IMR-90 (cell line): ENCODE measurements at regions not wholly inside any gene's neighbourhood (a gene's known extent, or its start where the extent isn't known, plus 50 kb on each side); places are given as distances from the start of the nearest gene placed in this dataset.

ENCODE experiments used
- ATAC-seq: fragments of 200-7000 bp; cut with Tn5 transposase; 2 replicates; pipeline ENCODE4 v1.9.1; 2020; ENCODE audit warnings: low read depth, mild to moderate bottlenecking, moderate library complexity
- BruUV-seq: library from RNA; stranded (reverse); fragments of 400-500 nt; replicated peaks from 2 replicates; lab custom pipeline; 2021; lab: Mats Ljungman, UMichigan
- CTCF ChIA-PET: fragments of 300-600 bp; formaldehyde crosslinking; extraction: SDS; loops from one replicate; lab custom pipeline; 2021; ENCODE audit warnings: antibody characterized with exemption; lab: Yijun Ruan, JAX
- POLR2A ChIA-PET: fragments of 300-600 bp; sonication (Branson Sonifier 250); formaldehyde crosslinking; loops from one replicate; lab custom pipeline; 2022; ENCODE audit warnings: antibody characterized with exemption; ENCODE audit not compliant: unreplicated experiment; lab: Charles Lee
- DNase-seq: peaks from one replicate; pipeline ENCODE4 v3.0.0; 2013
- H2AFZ ChIP-seq: replicated peaks from 2 replicates; pipeline ENCODE3; 2013; ENCODE audit warnings: low read length, mild to moderate bottlenecking; ENCODE audit not compliant: poor library complexity
- H2AK5ac ChIP-seq: 2 replicates; pipeline ENCODE4 v1.6.1; 2013; ENCODE audit warnings: low read depth, low read length, inconsistent platforms
- H2AK9ac ChIP-seq: replicated peaks from 2 replicates; pipeline ENCODE3; 2013; ENCODE audit warnings: mild to moderate bottlenecking, low read depth, low read length, moderate library complexity; ENCODE audit not compliant: poor library complexity
- H2BK120ac ChIP-seq: 2 replicates; pipeline ENCODE4 v1.6.1; 2013; ENCODE audit warnings: low read depth, low read length, inconsistent platforms
- H2BK15ac ChIP-seq: 3 replicates; pipeline ENCODE4 v1.6.1; 2013; ENCODE audit warnings: low read depth, low read length, inconsistent platforms
- H2BK20ac ChIP-seq: 2 replicates; pipeline ENCODE4 v1.6.1; 2013; ENCODE audit warnings: low read depth, mild to moderate bottlenecking, inconsistent platforms, low read length, moderate library complexity
- H2BK5ac ChIP-seq: 2 replicates; pipeline ENCODE4 v1.6.1; 2013; ENCODE audit warnings: mild to moderate bottlenecking, low read depth, low read length, inconsistent platforms; ENCODE audit not compliant: poor library complexity, severe bottlenecking
- H3K14ac ChIP-seq: replicated peaks from 2 replicates; pipeline ENCODE4 v1.6.1; 2013; ENCODE audit warnings: low read depth, low read length, inconsistent platforms
- H3K18ac ChIP-seq: 2 replicates; pipeline ENCODE4 v1.6.1; 2013; ENCODE audit warnings: low read depth, low read length, control low read depth
- H3K23ac ChIP-seq: 2 replicates; pipeline ENCODE4 v1.6.1; 2013; ENCODE audit warnings: low read depth, low read length, inconsistent platforms
- H3K27ac ChIP-seq: 2 replicates; pipeline ENCODE4 v1.5.1; 2013; ENCODE audit warnings: mild to moderate bottlenecking, control low read depth, low read length; ENCODE audit not compliant: insufficient read depth
- H3K27me3 ChIP-seq: 2 replicates; pipeline ENCODE4 v1.6.1; 2013; ENCODE audit warnings: low read length; ENCODE audit not compliant: control insufficient read depth, insufficient read depth
- H3K36me3 ChIP-seq: 2 replicates; pipeline ENCODE4 v1.6.1; 2013; ENCODE audit warnings: low read length, mixed read lengths; ENCODE audit not compliant: control insufficient read depth, insufficient read depth
- H3K4ac ChIP-seq: 2 replicates; pipeline ENCODE4 v1.6.1; 2013; ENCODE audit warnings: low read depth, low read length, inconsistent platforms
- H3K4me1 ChIP-seq: 2 replicates; pipeline ENCODE4 v1.6.1; 2013; ENCODE audit warnings: low read length, mixed read lengths; ENCODE audit not compliant: control insufficient read depth, insufficient read depth
- H3K4me2 ChIP-seq: 2 replicates; pipeline ENCODE4 v1.6.1; 2013; ENCODE audit warnings: low read depth, mild to moderate bottlenecking, control low read depth, low read length, moderate library complexity
- H3K4me3 ChIP-seq: 2 replicates; pipeline ENCODE4 v1.5.1; 2013; ENCODE audit warnings: low read depth, mild to moderate bottlenecking, control low read depth, low read length, moderate library complexity; ENCODE audit not compliant: insufficient read depth
- H3K56ac ChIP-seq: 2 replicates; pipeline ENCODE4 v1.6.1; 2013; ENCODE audit warnings: low read length, inconsistent platforms; ENCODE audit not compliant: insufficient read depth; ENCODE audit errors: extremely low read depth
- H3K79me1 ChIP-seq, 2 experiments: 2 replicates each; pipeline ENCODE4 v1.6.1; 2013; ENCODE audit warnings: low read length in 2 of 2, inconsistent platforms in 1 of 2, low read depth in 1 of 2
- H3K9ac ChIP-seq: 2 replicates; pipeline ENCODE4 v1.6.1; 2013; ENCODE audit warnings: low read depth, low read length, control low read depth
- H3K9me1 ChIP-seq: 2 replicates; pipeline ENCODE4 v1.6.1; 2013; ENCODE audit warnings: low read length, inconsistent platforms; ENCODE audit not compliant: insufficient read depth
- H3K9me3 ChIP-seq: 2 replicates; pipeline ENCODE4 v1.6.1; 2013; ENCODE audit warnings: low read length; ENCODE audit not compliant: control insufficient read depth, insufficient read depth
- H4K20me1 ChIP-seq: 2 replicates; pipeline ENCODE4 v1.6.1; 2013; ENCODE audit warnings: low read length, inconsistent platforms; ENCODE audit not compliant: insufficient read depth
- H4K5ac ChIP-seq: 2 replicates; pipeline ENCODE4 v1.6.1; 2013; ENCODE audit warnings: mild to moderate bottlenecking, low read depth, low read length, control low read depth
- H4K8ac ChIP-seq, 2 experiments: 2 replicates each; pipeline ENCODE4 v1.6.1; 2013; ENCODE audit warnings: low read depth in 2 of 2, low read length in 2 of 2, control low read depth in 1 of 2, inconsistent platforms in 1 of 2
- H4K91ac ChIP-seq: 2 replicates; pipeline ENCODE4 v1.6.1; 2013; ENCODE audit warnings: low read depth, low read length, inconsistent platforms; ENCODE audit not compliant: insufficient read depth
- CHD1 ChIP-seq: IDR thresholded peaks from 2 replicates; pipeline ENCODE4 v1.6.1; 2012; ENCODE audit warnings: low read depth, low read length, improper control_type of control experiment
- FOS ChIP-seq: fragments of 150-350 bp; IDR thresholded peaks from 2 replicates; pipeline ENCODE4 v1.6.1; 2016; ENCODE audit warnings: low read depth, low read length
- MAZ ChIP-seq: IDR thresholded peaks from 2 replicates; pipeline ENCODE4 v1.6.1; 2012; ENCODE audit warnings: low read depth, mild to moderate bottlenecking, low read length, improper control_type of control experiment, moderate library complexity, borderline replicate concordance
- NFE2L2 ChIP-seq: fragments of 150-350 bp; IDR thresholded peaks from 2 replicates; pipeline ENCODE4 v1.6.1; 2016; ENCODE audit warnings: low read depth, mild to moderate bottlenecking, low read length
- POLR2A ChIP-seq: IDR thresholded peaks from 2 replicates; pipeline ENCODE4 v1.6.1; 2012; ENCODE audit warnings: mild to moderate bottlenecking, low read depth, low read length
- RAD21 ChIP-seq: IDR thresholded peaks from 2 replicates; pipeline ENCODE4 v1.6.1; 2012; ENCODE audit warnings: low read length, improper control_type of control experiment
- RCOR1 ChIP-seq: IDR thresholded peaks from 2 replicates; pipeline ENCODE4 v1.6.1; 2012; ENCODE audit warnings: mild to moderate bottlenecking, low read length, improper control_type of control experiment; ENCODE audit not compliant: insufficient replicate concordance
- SMC3 ChIP-seq: fragments of 150-350 bp; IDR thresholded peaks from 2 replicates; pipeline ENCODE4 v1.6.1; 2016; ENCODE audit warnings: low read depth, mild to moderate bottlenecking, antibody characterized with exemption, low read length, moderate library complexity
- WGBS, 2 experiments: methylation state at CpG; one replicate each; pipeline versions ENCODE4 v1.1.5 to v1.1.7; 2013; ENCODE audit warnings: missing lambda C conversion rate in 2 of 2; ENCODE audit not compliant: insufficient read length in 1 of 2; ENCODE audit errors: extremely low coverage in 2 of 2; 5-methylcytosine and 5-hydroxymethylcytosine counted together
- dilution Hi-C: fragments of 300-500 bp; cut with HindIII; formaldehyde crosslinking; loops from one replicate; pipeline ENCODE4 v1.14.3; 2018; ENCODE audit warnings: low sequenced_read_pairs; ENCODE audit not compliant: unreplicated experiment
- in situ Hi-C: fragments of 300-500 bp; cut with MboI; formaldehyde crosslinking; loops from 3 replicates; pipeline ENCODE4 v1.14.3; 2019; ENCODE audit warnings: low sequenced_read_pairs, inconsistent platforms, mixed read lengths
- intact Hi-C: fragments of 100-400 bp; cut with micrococcal nuclease; formaldehyde crosslinking; loops from 2 replicates; pipeline ENCODE4 v1.10.0; 2022
- TF ChIP-seq, protein P1 (sequence below): fragments of 150-350 bp; IDR thresholded peaks from 2 replicates; pipeline ENCODE4 v1.6.1; 2017; ENCODE audit warnings: mild to moderate bottlenecking, antibody characterized with exemption, low read length, low read depth
- TF ChIP-seq, protein P2 (sequence below): conservative IDR thresholded peaks from 2 replicates; pipeline ENCODE4 v1.5.1; 2012; ENCODE audit warnings: mild to moderate bottlenecking, low read depth, low read length, improper control_type of control experiment

- H2BK20ac ChIP-seq, result no peak overlapping the region
- WGBS, 2 experiments, result no CpG with 5 or more reads among the region's 5 CpGs
- no peaks in the 10 kb centered on the region for H4K20me1 ChIP-seq
- no peak overlapping the region for H2BK5ac ChIP-seq
- H3K27ac ChIP-seq, result no peak overlapping the region
- DNase-seq, result no peak
- H3K23ac ChIP-seq, result no peak overlapping the region
- H2BK120ac ChIP-seq, result no peak overlapping the region
- in situ Hi-C loops, result no loop called here
- no peaks in the 10 kb centered on the region for H3K27me3 ChIP-seq
- no peak overlapping the region for H3K56ac ChIP-seq
- H3K4ac ChIP-seq, result no peak overlapping the region
- H2BK15ac ChIP-seq, result no peak overlapping the region
- TF ChIP-seq CHD1 (no peak), MAZ (no peak), NFE2L2 (no peak), RAD21 (no peak), RCOR1 (no peak), SMC3 (no peak), POLR2A (no peak), FOS (no peak)
- TF ChIP-seq, protein P1, sequence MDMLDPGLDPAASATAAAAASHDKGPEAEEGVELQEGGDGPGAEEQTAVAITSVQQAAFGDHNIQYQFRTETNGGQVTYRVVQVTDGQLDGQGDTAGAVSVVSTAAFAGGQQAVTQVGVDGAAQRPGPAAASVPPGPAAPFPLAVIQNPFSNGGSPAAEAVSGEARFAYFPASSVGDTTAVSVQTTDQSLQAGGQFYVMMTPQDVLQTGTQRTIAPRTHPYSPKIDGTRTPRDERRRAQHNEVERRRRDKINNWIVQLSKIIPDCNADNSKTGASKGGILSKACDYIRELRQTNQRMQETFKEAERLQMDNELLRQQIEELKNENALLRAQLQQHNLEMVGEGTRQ, result no peak
- TF ChIP-seq, protein P2, sequence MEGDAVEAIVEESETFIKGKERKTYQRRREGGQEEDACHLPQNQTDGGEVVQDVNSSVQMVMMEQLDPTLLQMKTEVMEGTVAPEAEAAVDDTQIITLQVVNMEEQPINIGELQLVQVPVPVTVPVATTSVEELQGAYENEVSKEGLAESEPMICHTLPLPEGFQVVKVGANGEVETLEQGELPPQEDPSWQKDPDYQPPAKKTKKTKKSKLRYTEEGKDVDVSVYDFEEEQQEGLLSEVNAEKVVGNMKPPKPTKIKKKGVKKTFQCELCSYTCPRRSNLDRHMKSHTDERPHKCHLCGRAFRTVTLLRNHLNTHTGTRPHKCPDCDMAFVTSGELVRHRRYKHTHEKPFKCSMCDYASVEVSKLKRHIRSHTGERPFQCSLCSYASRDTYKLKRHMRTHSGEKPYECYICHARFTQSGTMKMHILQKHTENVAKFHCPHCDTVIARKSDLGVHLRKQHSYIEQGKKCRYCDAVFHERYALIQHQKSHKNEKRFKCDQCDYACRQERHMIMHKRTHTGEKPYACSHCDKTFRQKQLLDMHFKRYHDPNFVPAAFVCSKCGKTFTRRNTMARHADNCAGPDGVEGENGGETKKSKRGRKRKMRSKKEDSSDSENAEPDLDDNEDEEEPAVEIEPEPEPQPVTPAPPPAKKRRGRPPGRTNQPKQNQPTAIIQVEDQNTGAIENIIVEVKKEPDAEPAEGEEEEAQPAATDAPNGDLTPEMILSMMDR, result no peak
- ATAC-seq, result no peak
- no peak overlapping the region for H4K5ac ChIP-seq
- POLR2A ChIA-PET, result no interaction called here
- no peak overlapping the region for H4K91ac ChIP-seq
- no peaks in the 10 kb centered on the region for H3K4me1 ChIP-seq
- no peak overlapping the region for H4K8ac ChIP-seq
- CTCF ChIA-PET, result no interaction called here
- no peak overlapping the region for H2AK5ac ChIP-seq
- H2AFZ ChIP-seq, result no peak overlapping the region
- no peak overlapping the region for H3K18ac ChIP-seq
- no peaks in the 10 kb centered on the region for H3K79me1 ChIP-seq
- H3K9me1 ChIP-seq, result no peaks in the 10 kb centered on the region
- peaks cover 12% of the 10 kb centered on the region for H3K9me3 ChIP-seq
- no peaks in the 10 kb centered on the region for H3K36me3 ChIP-seq
- no peak overlapping the region for H3K4me3 ChIP-seq
- H3K14ac ChIP-seq, result no peak overlapping the region
- intact Hi-C loops, result no loop called here
- dilution Hi-C loops, result no loop called here
- no peak overlapping the region for H2AK9ac ChIP-seq
- H3K4me2 ChIP-seq, result no peak overlapping the region
- no TSS peak for BruUV-seq
- no peak overlapping the region for H3K9ac ChIP-seq
Observed at GRCh38 chr6:86331919-86332318, 605.4 kb upstream of the HTR1E start.
